ENCODE measurements at regions not wholly inside any gene's neighbourhood (a gene's known extent, or its start where the extent isn't known, plus 50 kb on each side); places are given as distances from the start of the nearest gene placed in this dataset.

GRCh38 chr3:41035456-41036022 is 163.8 kb upstream of the CTNNB1 start:
- Histone ChIP-seq H3K36me3 (ENCODE audit: insufficient read depth, low read length) (no peaks in the 10 kb centered on the region), H3K4me3 (ENCODE audit: insufficient read depth, low read depth, low read length) (no peak overlapping the region), H3K27me3 (ENCODE audit: insufficient read depth, low read length) (peaks cover 10% of the 10 kb centered on the region), H3K79me2 (ENCODE audit: insufficient read depth, low read length) (no peaks in the 10 kb centered on the region), H2AFZ (ENCODE audit: low read depth, low read length) (no peak overlapping the region), H3K9ac (ENCODE audit: low read length) (no peak overlapping the region), H3K4me2 (ENCODE audit: low read length) (no peak overlapping the region), H4K20me1 (ENCODE audit: insufficient read depth, low read length) (no peaks in the 10 kb centered on the region), H3K9me3 (ENCODE audit: insufficient read depth, low read depth, low read length) (no peaks in the 10 kb centered on the region), H3K27ac (ENCODE audit: low read depth, low read length) (no peak overlapping the region), H3K4me1 (ENCODE audit: insufficient read depth, low read length) (no peaks in the 10 kb centered on the region)
- no peak for FAIRE-seq
- H3K27ac Mint-ChIP-seq (ENCODE audit: unreplicated experiment): no peak overlapping the region
- DNase-seq (ENCODE audit: low read depth): no peak
- H3K9me3 Mint-ChIP-seq (ENCODE audit: unreplicated experiment): peaks cover 8% of the 10 kb centered on the region
- H3K4me3 Mint-ChIP-seq (ENCODE audit: unreplicated experiment): no peak overlapping the region
- H3K4me1 Mint-ChIP-seq (ENCODE audit: low read depth, unreplicated experiment): no peaks in the 10 kb centered on the region
- H3K27me3 Mint-ChIP-seq (ENCODE audit: low read depth, unreplicated experiment): peaks cover 23% of the 10 kb centered on the region
- H3K36me3 Mint-ChIP-seq (ENCODE audit: low read depth, unreplicated experiment): no peaks in the 10 kb centered on the region
- TF ChIP-seq EZH2 (IDR thresholded peaks at IDR 0.05; ENCODE audit: insufficient read depth, low read length): no peak
- TF ChIP-seq, protein P1, sequence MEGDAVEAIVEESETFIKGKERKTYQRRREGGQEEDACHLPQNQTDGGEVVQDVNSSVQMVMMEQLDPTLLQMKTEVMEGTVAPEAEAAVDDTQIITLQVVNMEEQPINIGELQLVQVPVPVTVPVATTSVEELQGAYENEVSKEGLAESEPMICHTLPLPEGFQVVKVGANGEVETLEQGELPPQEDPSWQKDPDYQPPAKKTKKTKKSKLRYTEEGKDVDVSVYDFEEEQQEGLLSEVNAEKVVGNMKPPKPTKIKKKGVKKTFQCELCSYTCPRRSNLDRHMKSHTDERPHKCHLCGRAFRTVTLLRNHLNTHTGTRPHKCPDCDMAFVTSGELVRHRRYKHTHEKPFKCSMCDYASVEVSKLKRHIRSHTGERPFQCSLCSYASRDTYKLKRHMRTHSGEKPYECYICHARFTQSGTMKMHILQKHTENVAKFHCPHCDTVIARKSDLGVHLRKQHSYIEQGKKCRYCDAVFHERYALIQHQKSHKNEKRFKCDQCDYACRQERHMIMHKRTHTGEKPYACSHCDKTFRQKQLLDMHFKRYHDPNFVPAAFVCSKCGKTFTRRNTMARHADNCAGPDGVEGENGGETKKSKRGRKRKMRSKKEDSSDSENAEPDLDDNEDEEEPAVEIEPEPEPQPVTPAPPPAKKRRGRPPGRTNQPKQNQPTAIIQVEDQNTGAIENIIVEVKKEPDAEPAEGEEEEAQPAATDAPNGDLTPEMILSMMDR (IDR thresholded peaks at IDR 0.05; ENCODE audit: insufficient read depth, low read depth, low read length): no peak

GRCh38 chr3:41037651-41038334 is 161.5 kb upstream of the CTNNB1 start:
- Mint-ChIP-seq H3K9me3 (ENCODE audit: unreplicated experiment) (peaks cover 8% of the 10 kb centered on the region), H3K4me1 (ENCODE audit: low read depth, unreplicated experiment) (no peaks in the 10 kb centered on the region), H3K4me3 (ENCODE audit: unreplicated experiment) (no peak overlapping the region), H3K27ac (ENCODE audit: unreplicated experiment) (no peak overlapping the region), H3K27me3 (ENCODE audit: low read depth, unreplicated experiment) (peaks cover 23% of the 10 kb centered on the region), H3K36me3 (ENCODE audit: low read depth, unreplicated experiment) (no peaks in the 10 kb centered on the region)
- Histone ChIP-seq H4K20me1 (ENCODE audit: insufficient read depth, low read length) (no peaks in the 10 kb centered on the region), H3K79me2 (ENCODE audit: insufficient read depth, low read length) (no peaks in the 10 kb centered on the region), H3K4me3 (ENCODE audit: insufficient read depth, low read depth, low read length) (no peak overlapping the region), H2AFZ (ENCODE audit: low read depth, low read length) (no peak overlapping the region), H3K9ac (ENCODE audit: low read length) (no peak overlapping the region), H3K27me3 (ENCODE audit: insufficient read depth, low read length) (peaks cover 10% of the 10 kb centered on the region), H3K4me2 (ENCODE audit: low read length) (no peak overlapping the region), H3K36me3 (ENCODE audit: insufficient read depth, low read length) (no peaks in the 10 kb centered on the region), H3K9me3 (ENCODE audit: insufficient read depth, low read depth, low read length) (no peaks in the 10 kb centered on the region), H3K4me1 (ENCODE audit: insufficient read depth, low read length) (no peaks in the 10 kb centered on the region), H3K27ac (ENCODE audit: low read depth, low read length) (no peak overlapping the region)
- no peak for TF ChIP-seq EZH2 (IDR thresholded peaks at IDR 0.05; ENCODE audit: insufficient read depth, low read length)
- TF ChIP-seq, protein P1 (IDR thresholded peaks at IDR 0.05; ENCODE audit: insufficient read depth, low read depth, low read length): no peak
- DNase-seq (ENCODE audit: low read depth) (no peak), FAIRE-seq (no peak)

- no peak overlapping the region for H3K4me3 Mint-ChIP-seq (ENCODE audit: unreplicated experiment)
These were observed 159.0 kb upstream of the CTNNB1 start for GRCh38 chr3:41040256-41040655.

More at GRCh38 chr3:41040256-41040655, 159.0 kb upstream of the CTNNB1 start:
- peaks cover 29% of the 10 kb centered on the region for H3K27me3 Mint-ChIP-seq (ENCODE audit: low read depth, unreplicated experiment)
- no peak overlapping the region for H3K27ac ChIP-seq (ENCODE audit: low read depth, low read length)
- H3K4me1 ChIP-seq (ENCODE audit: insufficient read depth, low read length): no peaks in the 10 kb centered on the region
- no peaks in the 10 kb centered on the region for H3K36me3 ChIP-seq (ENCODE audit: insufficient read depth, low read length)
- H3K79me2 ChIP-seq (ENCODE audit: insufficient read depth, low read length): no peaks in the 10 kb centered on the region
- DNase-seq (ENCODE audit: low read depth): no peak
- H3K4me1 Mint-ChIP-seq (ENCODE audit: low read depth, unreplicated experiment): no peaks in the 10 kb centered on the region
- H3K27ac Mint-ChIP-seq (ENCODE audit: unreplicated experiment): no peak overlapping the region
- H3K4me3 ChIP-seq (ENCODE audit: insufficient read depth, low read depth, low read length): no peak overlapping the region
- no peaks in the 10 kb centered on the region for H3K9me3 Mint-ChIP-seq (ENCODE audit: unreplicated experiment)
- no peak overlapping the region for H3K9ac ChIP-seq (ENCODE audit: low read length)
- H3K27me3 ChIP-seq (ENCODE audit: insufficient read depth, low read length): peaks cover 9% of the 10 kb centered on the region
- FAIRE-seq: no peak
- no peaks in the 10 kb centered on the region for H4K20me1 ChIP-seq (ENCODE audit: insufficient read depth, low read length)
- no peaks in the 10 kb centered on the region for H3K36me3 Mint-ChIP-seq (ENCODE audit: low read depth, unreplicated experiment)
- no peak for TF ChIP-seq EZH2 (IDR thresholded peaks at IDR 0.05; ENCODE audit: insufficient read depth, low read length)
- TF ChIP-seq, protein P1 (IDR thresholded peaks at IDR 0.05; ENCODE audit: insufficient read depth, low read depth, low read length): no peak
- H3K4me2 ChIP-seq (ENCODE audit: low read length): no peak overlapping the region
- H2AFZ ChIP-seq (ENCODE audit: low read depth, low read length): no peak overlapping the region
- H3K9me3 ChIP-seq (ENCODE audit: insufficient read depth, low read depth, low read length): no peaks in the 10 kb centered on the region
